HUES64 (cell line): ENCODE measurements at regions not wholly inside any gene's neighbourhood (a gene's known extent, or its start where the extent isn't known, plus 50 kb on each side); places are given as distances from the start of the nearest gene placed in this dataset.
"Not testable (repeated sequence)": the region's sequence is repeated elsewhere in the genome, so short reads cannot be mapped to it uniquely, and the experiment has no call there.

ENCODE experiments used
- H3K27ac ChIP-seq: 2 replicates; pipeline ENCODE4 v1.7.0; 2013; ENCODE audit warnings: low read depth, low read length, inconsistent platforms
- H3K27me3 ChIP-seq: 2 replicates; pipeline ENCODE4 v1.6.1; 2013; ENCODE audit warnings: mild to moderate bottlenecking, low read length; ENCODE audit not compliant: insufficient read depth
- H3K36me3 ChIP-seq: 2 replicates; pipeline ENCODE4 v1.6.1; 2013; ENCODE audit warnings: mild to moderate bottlenecking, low read length; ENCODE audit not compliant: insufficient read depth
- H3K4me1 ChIP-seq: 2 replicates; pipeline ENCODE4 v1.6.1; 2013; ENCODE audit warnings: mild to moderate bottlenecking, low read length, moderate library complexity; ENCODE audit not compliant: insufficient read depth
- H3K4me3 ChIP-seq: 2 replicates; pipeline ENCODE4 v1.5.1; 2013; ENCODE audit warnings: mild to moderate bottlenecking, low read length, moderate library complexity
- H3K9ac ChIP-seq: 2 replicates; pipeline ENCODE4 v1.6.1; 2013; ENCODE audit warnings: mild to moderate bottlenecking, low read depth, low read length
- H3K9me3 ChIP-seq: 2 replicates; pipeline ENCODE4 v1.6.1; 2013; ENCODE audit warnings: low read depth, low read length; ENCODE audit not compliant: insufficient read depth
- WGBS: fragments of 150-250, 120-280 bp; methylation state at CpG from one replicate; pipeline ENCODE4 v1.1.7; 2013; ENCODE audit warnings: missing lambda C conversion rate; 5-methylcytosine and 5-hydroxymethylcytosine counted together

- no peaks in the 10 kb centered on the region for H3K36me3 ChIP-seq
- H3K27ac ChIP-seq, result no peak overlapping the region
- H3K9ac ChIP-seq, result 0 out of 2 replicates have a peak overlapping the region, but pooled peaks have one; percentile 6
- H3K4me1 ChIP-seq, result peaks cover 4% of the 10 kb centered on the region; the same call in 1 of the 2 replicates
- peaks cover 5% of the 10 kb centered on the region; the same call in 1 of the 2 replicates for H3K27me3 ChIP-seq
- 0 out of 2 replicates have a peak, but pooled peaks cover 2% of the 10 kb centered on the region for H3K9me3 ChIP-seq
- no peak overlapping the region for H3K4me3 ChIP-seq
- 37% methylated on average over 25 of the region's 25 CpGs for WGBS
These were observed 107.2 kb upstream of the FOXA2 start for GRCh38 chr20:22691369-22692118.

- no peak overlapping the region for H3K27ac ChIP-seq
- H3K36me3 ChIP-seq, result no peaks in the 10 kb centered on the region
- H3K4me3 ChIP-seq, result no peak overlapping the region
- 0 out of 2 replicates have a peak, but pooled peaks cover 2% of the 10 kb centered on the region for H3K9me3 ChIP-seq
- 0 out of 2 replicates have a peak overlapping the region, but pooled peaks have one; percentile 6 for H3K9ac ChIP-seq
- H3K4me1 ChIP-seq, result peaks cover 4% of the 10 kb centered on the region; the same call in 1 of the 2 replicates
- WGBS, result 92% methylated on average over 4 of the region's 4 CpGs
- peaks cover 5% of the 10 kb centered on the region; the same call in 1 of the 2 replicates for H3K27me3 ChIP-seq
These were observed 107.7 kb upstream of the FOXA2 start for GRCh38 chr20:22692119-22692475.

DNA sequence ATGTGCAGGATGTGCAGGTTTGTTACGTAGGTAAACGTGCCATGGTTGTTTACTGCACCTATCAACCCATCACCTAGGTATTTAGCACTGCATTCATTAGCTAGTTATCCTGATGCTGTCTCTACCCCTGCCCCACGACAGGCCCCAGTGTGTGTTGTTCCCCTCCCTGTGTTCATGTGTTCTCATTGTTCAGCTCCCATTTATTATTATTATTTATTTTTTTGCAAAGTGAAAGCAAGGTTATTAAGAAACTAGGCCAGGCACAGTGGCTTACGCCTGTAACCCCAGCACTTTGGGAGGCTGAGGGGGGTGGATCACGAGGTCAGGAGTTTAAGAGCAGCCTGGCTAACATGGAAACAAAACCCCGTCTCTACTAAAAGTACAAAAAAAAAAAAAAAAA lies 108.2 kb upstream of the FOXA2 start:
- H3K36me3 ChIP-seq, H3K27ac ChIP-seq, H3K9ac ChIP-seq, H3K4me3 ChIP-seq, H3K27me3 ChIP-seq, H3K9me3 ChIP-seq, H3K4me1 ChIP-seq: not testable (repeated sequence)
- WGBS, result 90% methylated on average over 5 of the region's 6 CpGs

GRCh38 chr20:22696759-22697158 lies 112.4 kb upstream of the FOXA2 start:
- no peaks in the 10 kb centered on the region for H3K36me3 ChIP-seq
- H3K9ac ChIP-seq, result no peak overlapping the region
- H3K9me3 ChIP-seq, result no peaks in the 10 kb centered on the region
- 90% methylated on average over 4 of the region's 4 CpGs for WGBS
- H3K4me3 ChIP-seq, result no peak overlapping the region
- no peak overlapping the region for H3K27ac ChIP-seq
- H3K27me3 ChIP-seq, result peaks cover 5% of the 10 kb centered on the region; the same call in 1 of the 2 replicates
- peaks cover 3% of the 10 kb centered on the region; the same call in 1 of the 2 replicates for H3K4me1 ChIP-seq

- Histone ChIP-seq H3K9me3 (no peaks in the 10 kb centered on the region), H3K36me3 (no peaks in the 10 kb centered on the region), H3K9ac (no peak overlapping the region), H3K27ac (no peak overlapping the region), H3K27me3 (no peaks in the 10 kb centered on the region), H3K4me1 (no peaks in the 10 kb centered on the region), H3K4me3 (no peak overlapping the region)
- WGBS, result 90% methylated on average over 5 of the region's 5 CpGs
These were observed 114.0 kb upstream of the FOXA2 start for GRCh38 chr20:22698259-22698842.

DNA sequence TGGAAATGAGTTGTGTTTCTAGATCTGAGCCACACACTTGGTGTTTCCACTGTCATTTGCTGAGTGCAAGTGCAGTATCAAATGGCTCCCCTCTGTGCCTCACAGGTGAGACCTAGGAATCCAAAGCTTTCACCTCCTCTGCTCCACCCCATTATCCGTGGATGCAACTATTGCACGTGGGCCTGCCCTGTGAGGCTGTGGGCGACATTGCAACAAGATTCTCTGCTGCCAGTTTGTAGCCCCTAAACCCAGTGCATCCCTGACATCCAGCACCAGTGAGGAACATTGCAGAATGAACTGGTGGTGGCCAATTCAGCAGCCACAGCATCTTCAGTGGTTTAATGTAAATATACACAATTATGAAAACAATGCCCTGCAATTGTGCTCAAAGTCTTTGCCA lies 115.0 kb upstream of the FOXA2 start:
- Histone ChIP-seq H3K27me3 (no peaks in the 10 kb centered on the region), H3K4me1 (no peaks in the 10 kb centered on the region), H3K9me3 (no peaks in the 10 kb centered on the region), H3K36me3 (no peaks in the 10 kb centered on the region), H3K9ac (no peak overlapping the region), H3K27ac (no peak overlapping the region), H3K4me3 (no peak overlapping the region)
- WGBS, result 85% methylated on average over 3 of the region's 3 CpGs

- H3K9ac ChIP-seq, result no peak overlapping the region
- WGBS, result 100% methylated on average over 1 of the region's 1 CpG
These were observed 116.0 kb upstream of the FOXA2 start for GRCh38 chr20:22700367-22700766.

DNA sequence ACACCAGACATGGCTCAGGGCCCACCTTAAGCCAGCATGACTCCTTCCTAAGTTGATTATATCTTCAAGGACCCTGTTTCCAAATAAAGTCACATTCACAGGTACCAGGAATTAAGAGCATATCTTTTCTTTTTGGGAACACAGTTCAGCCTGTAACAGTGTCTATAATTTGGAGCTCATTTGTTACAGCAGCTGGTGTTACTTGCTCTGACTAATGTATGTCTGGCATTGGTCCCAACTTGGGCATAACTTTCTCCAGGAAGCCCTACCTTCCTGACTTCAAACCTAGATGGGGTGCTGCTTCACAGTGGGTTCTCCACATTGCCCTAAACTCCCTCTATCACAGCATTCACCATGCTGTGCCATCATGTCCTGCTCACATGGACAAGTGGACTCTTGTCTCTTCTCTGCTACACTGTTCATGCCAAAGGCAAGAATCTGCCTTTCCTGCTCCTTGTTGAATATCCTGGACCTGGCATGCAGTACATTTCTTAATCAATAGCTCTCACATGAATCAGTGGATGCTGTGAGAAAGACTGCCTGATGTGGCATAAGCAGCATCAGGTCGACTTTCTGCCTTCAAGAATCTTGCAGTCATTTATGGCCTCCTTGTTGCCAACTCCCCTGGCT lies 117.4 kb upstream of the FOXA2 start:
- no peaks in the 10 kb centered on the region for H3K36me3 ChIP-seq
- H3K27ac ChIP-seq, result no peak overlapping the region
- WGBS, result 93% methylated on average over 1 of the region's 1 CpG
- no peaks in the 10 kb centered on the region for H3K4me1 ChIP-seq
- no peaks in the 10 kb centered on the region for H3K27me3 ChIP-seq
- H3K4me3 ChIP-seq, result no peak overlapping the region
- H3K9ac ChIP-seq, result no peak overlapping the region
- no peaks in the 10 kb centered on the region for H3K9me3 ChIP-seq

More at GRCh38 chr20:22700367-22700766, 116.0 kb upstream of the FOXA2 start:
- Histone ChIP-seq H3K9me3 (no peaks in the 10 kb centered on the region), H3K27me3 (no peaks in the 10 kb centered on the region), H3K27ac (no peak overlapping the region), H3K36me3 (no peaks in the 10 kb centered on the region), H3K4me1 (no peaks in the 10 kb centered on the region), H3K4me3 (no peak overlapping the region)

- Histone ChIP-seq H3K36me3 (no peaks in the 10 kb centered on the region), H3K4me1 (no peaks in the 10 kb centered on the region), H3K9ac (no peak overlapping the region), H3K9me3 (no peaks in the 10 kb centered on the region), H3K27me3 (no peaks in the 10 kb centered on the region), H3K4me3 (no peak overlapping the region), H3K27ac (no peak overlapping the region)
These were observed 119.5 kb upstream of the FOXA2 start for GRCh38 chr20:22703843-22704242.

GRCh38 chr20:22711971-22712755 lies 127.8 kb upstream of the FOXA2 start:
- 93% methylated on average over 1 of the region's 2 CpGs for WGBS
- no peak overlapping the region for H3K4me3 ChIP-seq

More at GRCh38 chr20:22711971-22712755, 127.8 kb upstream of the FOXA2 start:
- no peak overlapping the region for H3K27ac ChIP-seq
- H3K9ac ChIP-seq, result no peak overlapping the region
- no peaks in the 10 kb centered on the region for H3K27me3 ChIP-seq
- peaks cover 3% of the 10 kb centered on the region; the same call in 1 of the 2 replicates for H3K9me3 ChIP-seq
- no peaks in the 10 kb centered on the region for H3K36me3 ChIP-seq
- H3K4me1 ChIP-seq, result no peaks in the 10 kb centered on the region
